ENCODE measurements at regions not wholly inside any gene's neighbourhood (a gene's known extent, or its start where the extent isn't known, plus 50 kb on each side); places are given as distances from the start of the nearest gene placed in this dataset.

GRCh38 chr6:91350146-91350908, 763.5 kb upstream of the MAP3K7 start:
- H2BK5ac ChIP-seq (ENCODE audit: low read depth, low read length): no peak overlapping the region
- H3K23ac ChIP-seq (ENCODE audit: insufficient read length): no peak overlapping the region
- H3K27me3 ChIP-seq (replicated peaks in 1 of 4; ENCODE audit: control insufficient read depth in 3 of 4, extremely low read depth in 1 of 4, insufficient read depth in 3 of 4, low read length in 3 of 4): no peaks in the 10 kb centered on the region
- H3K27ac ChIP-seq (ENCODE audit: low read depth, low read length): no peak overlapping the region
- no peak overlapping the region for H3K4ac ChIP-seq (replicated peaks; ENCODE audit: insufficient read length, low read depth, low read length)
- H2BK20ac ChIP-seq (ENCODE audit: low read length): no peak overlapping the region
- no peak overlapping the region for H2BK120ac ChIP-seq (replicated peaks; ENCODE audit: low read depth, low read length)
- TF ChIP-seq POLR2A (IDR thresholded peaks at IDR 0.05; ENCODE audit: control extremely low read depth in 1 of 2, low read depth in 2 of 2, low read length in 2 of 2): no peak
- TF ChIP-seq ATF3 (IDR thresholded peaks at IDR 0.05; ENCODE audit: insufficient read depth, low read depth, low read length): no peak
- TF ChIP-seq RNF2 (IDR thresholded peaks at IDR 0.05; ENCODE audit: borderline replicate concordance, low read depth, low read length, missing control alignments, poor library complexity, severe bottlenecking): no peak
- TF ChIP-seq KDM4A (IDR thresholded peaks at IDR 0.05; ENCODE audit: low read depth, low read length, severe bottlenecking): no peak
- TF ChIP-seq CTBP2 (IDR thresholded peaks at IDR 0.05; ENCODE audit: borderline replicate concordance, insufficient read depth, insufficient read length, low read length): no peak
- no peak for TF ChIP-seq CEBPB (IDR thresholded peaks at IDR 0.05; ENCODE audit: low read depth, low read length)
- no peak overlapping the region for H4K5ac ChIP-seq (ENCODE audit: insufficient read length, low read depth, low read length)
- H4K91ac ChIP-seq (replicated peaks; ENCODE audit: insufficient read length, low read length): no peak overlapping the region
- H3K4me2 ChIP-seq (ENCODE audit: insufficient read depth in 1 of 2, low read depth in 2 of 2, low read length in 2 of 2): no peak overlapping the region
- H3K4me3 ChIP-seq (ENCODE audit: extremely low read depth in 1 of 4, insufficient read depth in 2 of 4, low read depth in 3 of 4, low read length in 4 of 4): no peak overlapping the region
- no peak overlapping the region for H3K56ac ChIP-seq (replicated peaks; ENCODE audit: insufficient read length, low read depth, low read length)
- H3K23me2 ChIP-seq (ENCODE audit: low read depth, low read length): no peaks in the 10 kb centered on the region
- no peak overlapping the region for H4K8ac ChIP-seq (ENCODE audit: extremely low read depth, insufficient read depth, low read length)
- no peaks in the 10 kb centered on the region for H3K79me2 ChIP-seq (ENCODE audit: control insufficient read depth in 1 of 2, insufficient read depth in 2 of 2, low read length in 2 of 2)
- H2AFZ ChIP-seq (ENCODE audit: low read length): no peak overlapping the region
- H4K20me1 ChIP-seq (replicated peaks in 1 of 2; ENCODE audit: control insufficient read depth in 1 of 2, insufficient read depth in 2 of 2, low read length in 2 of 2): no peaks in the 10 kb centered on the region
- no peak overlapping the region for H2BK15ac ChIP-seq (ENCODE audit: low read length)
- no peak overlapping the region for H3K9ac ChIP-seq (replicated peaks in 1 of 4; ENCODE audit: extremely low read depth in 1 of 4, low read depth in 3 of 4, low read length in 3 of 4)
- H3K36me3 ChIP-seq (ENCODE audit: control insufficient read depth in 2 of 4, insufficient read depth in 4 of 4, low read length in 3 of 4): no peaks in the 10 kb centered on the region
- H2AK5ac ChIP-seq (ENCODE audit: low read depth, low read length): no peak overlapping the region
- DNase-seq (ENCODE audit: low read depth in 1 of 2, low spot score in 2 of 2) (no peak), FAIRE-seq (no peak)
- H3K4me1 ChIP-seq (replicated peaks in 1 of 4; ENCODE audit: control insufficient read depth in 3 of 4, insufficient read depth in 4 of 4, low read length in 3 of 4): no peaks in the 10 kb centered on the region
- no peak overlapping the region for H2BK12ac ChIP-seq (ENCODE audit: low read depth, low read length)
- H3K18ac ChIP-seq (ENCODE audit: extremely low read depth, low read length): no peak overlapping the region
- ChIA-PET CTCF (ENCODE audit: partially characterized antibody) (interaction anchor here (0.7 to 2.1 kb wide), 6 partner anchors 12 to 1824 kb away, joined by 3 to 10 read pairs (median 5); no protein-coding TSS in a partner anchor), POLR2A (ENCODE audit: partially characterized antibody) (no interaction called here)
- H3K79me1 ChIP-seq (ENCODE audit: low read depth, low read length): no peaks in the 10 kb centered on the region
- no peaks in the 10 kb centered on the region for H3K9me3 ChIP-seq (ENCODE audit: insufficient read depth in 2 of 2, low read depth in 1 of 2, low read length in 1 of 2)
- H3K14ac ChIP-seq (ENCODE audit: insufficient read length): no peak overlapping the region

Measured in H1 (cell line).